ENCODE measurements at regions not wholly inside any gene's neighbourhood (a gene's known extent, or its start where the extent isn't known, plus 50 kb on each side); places are given as distances from the start of the nearest gene placed in this dataset.

GRCh38 chr20:54806462-54806861, 331.1 kb downstream of the DOK5 start:
- no peak overlapping the region for H3K4me3 ChIP-seq
- no peaks in the 10 kb centered on the region for H4K20me1 ChIP-seq (ENCODE audit: insufficient read depth, poor library complexity, severe bottlenecking)
- H3K27ac ChIP-seq = no peak overlapping the region
- no peak for DNase-seq (ENCODE audit: low spot score)
- H2AFZ ChIP-seq = no peak overlapping the region
- no peaks in the 10 kb centered on the region for H3K9me2 ChIP-seq (replicated peaks; ENCODE audit: insufficient read depth)
- WGBS (ENCODE audit: low lambda C conversion rate, missing lambda C conversion rate) = 90% methylated on average over 5 of the region's 5 CpGs
- TF ChIP-seq EZH2 (IDR thresholded peaks at IDR 0.05; ENCODE audit: borderline replicate concordance) = no peak
- no peak for TF ChIP-seq EZH2phosphoT487 (IDR thresholded peaks at IDR 0.05; ENCODE audit: low read depth, severe bottlenecking, unreplicated experiment)
- no peak for TF ChIP-seq CTCF (IDR thresholded peaks at IDR 0.05; ENCODE audit: poor library complexity)
- H3K36me3 ChIP-seq (replicated peaks; ENCODE audit: insufficient read depth, low read depth) = no peaks in the 10 kb centered on the region
- no peaks in the 10 kb centered on the region for H3K79me2 ChIP-seq
- H3K27me3 ChIP-seq = no peaks in the 10 kb centered on the region
- no peaks in the 10 kb centered on the region for H3K4me1 ChIP-seq (ENCODE audit: insufficient read depth)
- H3K9me3 ChIP-seq (ENCODE audit: low read depth) = no peaks in the 10 kb centered on the region
- H3K4me2 ChIP-seq = no peak overlapping the region

- WGBS (ENCODE audit: low lambda C conversion rate, missing lambda C conversion rate) = 92% methylated on average over 13 of the region's 13 CpGs
- no peaks in the 10 kb centered on the region for H3K4me1 ChIP-seq (ENCODE audit: insufficient read depth)
- H3K9me3 ChIP-seq (ENCODE audit: low read depth) = no peaks in the 10 kb centered on the region
- no peaks in the 10 kb centered on the region for H4K20me1 ChIP-seq (ENCODE audit: insufficient read depth, poor library complexity, severe bottlenecking)
- no peak overlapping the region for H3K4me3 ChIP-seq
- DNase-seq (ENCODE audit: low spot score) = no peak
- no peak overlapping the region for H2AFZ ChIP-seq
- no peaks in the 10 kb centered on the region for H3K9me2 ChIP-seq (replicated peaks; ENCODE audit: insufficient read depth)
- H3K27me3 ChIP-seq = no peaks in the 10 kb centered on the region
- TF ChIP-seq CTCF (IDR thresholded peaks at IDR 0.05; ENCODE audit: poor library complexity) (no peak), EZH2 (IDR thresholded peaks at IDR 0.05; ENCODE audit: borderline replicate concordance) (no peak)
- H3K27ac ChIP-seq = no peak overlapping the region
- H3K36me3 ChIP-seq (replicated peaks; ENCODE audit: insufficient read depth, low read depth) = no peaks in the 10 kb centered on the region
- H3K4me2 ChIP-seq = no peak overlapping the region
- no peaks in the 10 kb centered on the region for H3K79me2 ChIP-seq
Measured at GRCh38 chr20:54794874-54795273, 319.5 kb downstream of the DOK5 start.

DNA sequence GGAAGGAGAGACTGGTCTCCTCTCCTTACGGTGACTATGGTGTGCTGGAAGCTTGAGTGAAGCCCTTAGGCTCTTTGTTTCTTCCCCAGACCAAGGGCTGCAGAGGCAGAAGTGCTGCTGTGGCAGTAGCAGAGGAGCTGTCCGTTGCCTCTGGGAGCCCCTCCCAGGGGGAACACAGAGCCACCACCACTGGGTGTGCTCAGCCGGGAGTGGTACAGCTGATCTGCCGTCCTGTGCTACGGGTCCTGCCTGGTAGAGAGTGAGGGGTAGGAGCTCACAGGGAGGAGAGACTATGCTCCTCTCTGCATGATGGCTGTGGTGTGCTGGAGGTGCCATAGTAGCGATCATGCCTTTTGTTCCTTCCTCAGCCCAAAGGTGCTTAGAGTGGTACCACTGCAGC, 318.7 kb downstream of the DOK5 start:
- no peak for DNase-seq (ENCODE audit: low spot score)
- 68% methylated on average over 6 of the region's 6 CpGs for WGBS (ENCODE audit: low lambda C conversion rate, missing lambda C conversion rate)
- no peaks in the 10 kb centered on the region for H3K9me2 ChIP-seq (replicated peaks; ENCODE audit: insufficient read depth)
- H3K79me2 ChIP-seq = no peaks in the 10 kb centered on the region
- no peaks in the 10 kb centered on the region for H4K20me1 ChIP-seq (ENCODE audit: insufficient read depth, poor library complexity, severe bottlenecking)
- TF ChIP-seq EZH2phosphoT487 (IDR thresholded peaks at IDR 0.05; ENCODE audit: low read depth, severe bottlenecking, unreplicated experiment) (no peak), EZH2 (IDR thresholded peaks at IDR 0.05; ENCODE audit: borderline replicate concordance) (no peak), CTCF (IDR thresholded peaks at IDR 0.05; ENCODE audit: poor library complexity) (no peak)
- H3K9me3 ChIP-seq (ENCODE audit: low read depth) = no peaks in the 10 kb centered on the region
- H2AFZ ChIP-seq = no peak overlapping the region
- no peak overlapping the region for H3K27ac ChIP-seq
- no peaks in the 10 kb centered on the region for H3K27me3 ChIP-seq
- H3K4me3 ChIP-seq = no peak overlapping the region
- H3K4me1 ChIP-seq (ENCODE audit: insufficient read depth) = no peaks in the 10 kb centered on the region
- H3K36me3 ChIP-seq (replicated peaks; ENCODE audit: insufficient read depth, low read depth) = no peaks in the 10 kb centered on the region
- H3K4me2 ChIP-seq = no peak overlapping the region
